Kidney epithelial cell (primary cell): ENCODE measurements at regions not wholly inside any gene's neighbourhood (a gene's known extent, or its start where the extent isn't known, plus 50 kb on each side); places are given as distances from the start of the nearest gene placed in this dataset.

Source experiments
- DNase-seq: peaks from one replicate; pipeline ENCODE4 v3.0.0-alpha.2; 2010; ENCODE audit warnings: low read depth
- H3K27me3 ChIP-seq: 2 replicates; pipeline ENCODE4 v1.6.0; 2011; ENCODE audit warnings: low read length; ENCODE audit not compliant: control insufficient read depth, insufficient read depth
- H3K36me3 ChIP-seq: 2 replicates; pipeline ENCODE4 v1.5.1; 2011; ENCODE audit warnings: low read length; ENCODE audit not compliant: control insufficient read depth, insufficient read depth
- H3K4me3 ChIP-seq: 2 replicates; pipeline ENCODE4 v1.5.1; 2011; ENCODE audit warnings: low read depth, mild to moderate bottlenecking, control low read depth, low read length
- CTCF ChIP-seq: IDR thresholded peaks from 2 replicates; pipeline ENCODE4 v1.5.1; 2011; ENCODE audit warnings: mild to moderate bottlenecking, moderate library complexity, low read length, control low read depth, inconsistent platforms; ENCODE audit not compliant: insufficient read depth, poor library complexity, severe bottlenecking

GRCh38 chr4:108532187-108532586 lies 88.2 kb upstream of the RPL34 start:
- no peak overlapping the region for H3K4me3 ChIP-seq
- no peaks in the 10 kb centered on the region for H3K36me3 ChIP-seq
- no peaks in the 10 kb centered on the region for H3K27me3 ChIP-seq
- TF ChIP-seq CTCF: no peak
- no peak for DNase-seq

GRCh38 chr4:108531461-108531860 lies 88.9 kb upstream of the RPL34 start:
- TF ChIP-seq CTCF: no peak
- H3K36me3 ChIP-seq: no peaks in the 10 kb centered on the region
- no peaks in the 10 kb centered on the region for H3K27me3 ChIP-seq
- H3K4me3 ChIP-seq: no peak overlapping the region
- no peak for DNase-seq

GRCh38 chr4:108529984-108530905 lies 90.1 kb upstream of the RPL34 start:
- H3K27me3 ChIP-seq: no peaks in the 10 kb centered on the region
- no peak for DNase-seq
- H3K36me3 ChIP-seq: no peaks in the 10 kb centered on the region
- H3K4me3 ChIP-seq: no peak overlapping the region
- TF ChIP-seq CTCF: no peak

GRCh38 chr4:108529102-108529501 lies 91.3 kb upstream of the RPL34 start:
- Histone ChIP-seq H3K4me3 (no peak overlapping the region), H3K27me3 (no peaks in the 10 kb centered on the region), H3K36me3 (no peaks in the 10 kb centered on the region)
- no peak for TF ChIP-seq CTCF
- DNase-seq: no peak

- H3K36me3 ChIP-seq: no peaks in the 10 kb centered on the region
- H3K4me3 ChIP-seq: no peak overlapping the region
- TF ChIP-seq CTCF: no peak
- no peaks in the 10 kb centered on the region for H3K27me3 ChIP-seq
- no peak for DNase-seq
Observed at GRCh38 chr4:108527723-108528122, 92.7 kb upstream of the RPL34 start.

- Histone ChIP-seq H3K27me3 (no peaks in the 10 kb centered on the region), H3K4me3 (no peak overlapping the region), H3K36me3 (no peaks in the 10 kb centered on the region)
- no peak for DNase-seq
- TF ChIP-seq CTCF: no peak
Observed at GRCh38 chr4:108520807-108521206, 99.6 kb upstream of the RPL34 start.
